GM23338 (cell line): ENCODE measurements at regions not wholly inside any gene's neighbourhood (a gene's known extent, or its start where the extent isn't known, plus 50 kb on each side); places are given as distances from the start of the nearest gene placed in this dataset.

Source experiments
- CREB1 ChIP-seq: fragments of 250-450 bp; sonication (Bioruptor Pico); IDR thresholded peaks from 2 replicates; pipeline ENCODE4 v1.5.0; 2020; ENCODE audit warnings: low read depth, mild to moderate bottlenecking, moderate library complexity
- CTCF ChIP-seq, 2 experiments: fragments of 200-600 bp in 1 of 2; sonication (generic) in 1 of 2; conservative IDR thresholded peaks; 2 replicates each; pipeline versions ENCODE4 v1.5.1 to v1.6.1; 2016 to 2017; ENCODE audit warnings: antibody characterized with exemption in 2 of 2, low read depth in 2 of 2, mild to moderate bottlenecking in 2 of 2, moderate library complexity in 1 of 2
- EZH2 ChIP-seq: fragments of 200-600 bp; sonication (generic); IDR thresholded peaks from one replicate; pipeline ENCODE4 v1.8.0; 2017; ENCODE audit warnings: antibody characterized with exemption, mild to moderate bottlenecking, low read depth; ENCODE audit not compliant: unreplicated experiment
- EZH2phosphoT487 ChIP-seq: fragments of 200-600 bp; sonication (generic); IDR thresholded peaks from one replicate; pipeline ENCODE4 v1.8.1; 2018; ENCODE audit warnings: antibody characterized with exemption; ENCODE audit not compliant: unreplicated experiment
- JUNB ChIP-seq: IDR thresholded peaks from one replicate; pipeline ENCODE4 v1.6.1; 2016; ENCODE audit warnings: antibody characterized with exemption; ENCODE audit not compliant: unreplicated experiment
- NANOG ChIP-seq: IDR thresholded peaks from 2 replicates; pipeline ENCODE4 v1.6.1; 2016; ENCODE audit warnings: antibody characterized with exemption, borderline replicate concordance
- POLR2AphosphoS5 ChIP-seq: IDR thresholded peaks from 2 replicates; pipeline ENCODE4 v1.6.1; 2016; ENCODE audit warnings: antibody characterized with exemption, low read depth
- REST ChIP-seq: IDR thresholded peaks from one replicate; pipeline ENCODE4 v1.6.1; 2018; ENCODE audit warnings: antibody characterized with exemption; ENCODE audit not compliant: unreplicated experiment
- STAT1 ChIP-seq: IDR thresholded peaks from one replicate; pipeline ENCODE4 v1.6.1; 2016; ENCODE audit warnings: antibody characterized with exemption; ENCODE audit not compliant: unreplicated experiment
- ZNF114 ChIP-seq: fragments of 250-450 bp; sonication (Bioruptor Pico); IDR thresholded peaks from 2 replicates; pipeline ENCODE4 v1.5.0; 2020; ENCODE audit warnings: mild to moderate bottlenecking, moderate library complexity
- ZNF331 ChIP-seq: fragments of 250-450 bp; sonication (Bioruptor Pico); IDR thresholded peaks from 2 replicates; pipeline ENCODE4 v1.5.0; 2020; ENCODE audit warnings: low read depth, mild to moderate bottlenecking, moderate library complexity
- ZNF462 ChIP-seq: fragments of 250-450 bp; sonication (Bioruptor Pico); IDR thresholded peaks from 2 replicates; pipeline ENCODE4 v1.5.0; 2020; ENCODE audit warnings: mild to moderate bottlenecking, moderate library complexity

GRCh38 chr3:110413807-110414748 lies 657.5 kb upstream of the NECTIN3 start:
- no peak for TF ChIP-seq REST
- no peak for TF ChIP-seq CTCF (conservative IDR thresholded peaks at IDR 0.05; ENCODE audit: low read depth in 2 of 2)
- no peak for TF ChIP-seq EZH2phosphoT487
- no peak for TF ChIP-seq NANOG
- no peak for TF ChIP-seq EZH2
- no peak for TF ChIP-seq POLR2AphosphoS5
- no peak for TF ChIP-seq CREB1 (CRISPR knock-in tag)
- no peak for TF ChIP-seq ZNF114 (CRISPR knock-in tag)
- no peak for TF ChIP-seq JUNB
- no peak for TF ChIP-seq ZNF462 (CRISPR knock-in tag)
- TF ChIP-seq STAT1 = no peak
- TF ChIP-seq ZNF331 (CRISPR knock-in tag) = no peak
